Astrocyte (in vitro differentiated cells and primary cell): ENCODE measurements at regions not wholly inside any gene's neighbourhood (a gene's known extent, or its start where the extent isn't known, plus 50 kb on each side); places are given as distances from the start of the nearest gene placed in this dataset.

Experiments
- DNase-seq: peaks from one replicate; pipeline ENCODE4 v3.0.0-alpha.2; 2010; ENCODE audit warnings: low read depth
- FAIRE-seq: peaks from 2 replicates; lab custom pipeline; 2011; peaks lifted over from hg19 to GRCh38; lab: Jason Lieb, UNC
- H2AFZ ChIP-seq: 2 replicates; pipeline ENCODE4 v1.6.0; 2012; ENCODE audit warnings: low read depth, low read length, inconsistent platforms
- H3K27ac ChIP-seq: 2 replicates; pipeline ENCODE4 v1.5.1; 2011; ENCODE audit warnings: low read depth, low read length, inconsistent platforms
- H3K27me3 ChIP-seq: 2 replicates; pipeline ENCODE4 v1.6.0; 2011; ENCODE audit warnings: low read length, inconsistent platforms; ENCODE audit not compliant: insufficient read depth
- H3K36me3 ChIP-seq: 2 replicates; pipeline ENCODE4 v1.5.1; 2011; ENCODE audit warnings: low read length, inconsistent platforms; ENCODE audit not compliant: insufficient read depth
- H3K4me1 ChIP-seq: 2 replicates; pipeline ENCODE4 v1.5.1; 2011; ENCODE audit warnings: low read length, inconsistent platforms; ENCODE audit not compliant: insufficient read depth
- H3K4me2 ChIP-seq: 2 replicates; pipeline ENCODE4 v1.6.0; 2012; ENCODE audit warnings: low read length, inconsistent platforms
- H3K4me3 ChIP-seq: 2 replicates; pipeline ENCODE4 v1.5.1; 2011; ENCODE audit warnings: low read depth, mild to moderate bottlenecking, low read length, inconsistent platforms; ENCODE audit not compliant: insufficient read depth
- H3K79me2 ChIP-seq: 2 replicates; pipeline ENCODE4 v1.6.0; 2012; ENCODE audit warnings: mild to moderate bottlenecking, low read length, inconsistent platforms; ENCODE audit not compliant: insufficient read depth
- H3K9ac ChIP-seq: 2 replicates; pipeline ENCODE4 v1.6.0; 2012; ENCODE audit warnings: mild to moderate bottlenecking, low read length, inconsistent platforms
- H3K9me3 ChIP-seq: 2 replicates; pipeline ENCODE4 v1.5.1; 2012; ENCODE audit warnings: low read depth, mild to moderate bottlenecking, low read length, inconsistent platforms; ENCODE audit not compliant: insufficient read depth
- H4K20me1 ChIP-seq: 2 replicates; pipeline ENCODE4 v1.6.0; 2012; ENCODE audit warnings: low read length, inconsistent platforms; ENCODE audit not compliant: insufficient read depth
- H3K27ac Mint-ChIP-seq: one replicate; pipeline ENCODE4 v1.8.0; 2021; ENCODE audit warnings: mild to moderate bottlenecking, mixed read lengths; ENCODE audit not compliant: unreplicated experiment
- H3K27me3 Mint-ChIP-seq: one replicate; pipeline ENCODE4 v1.8.0; 2021; ENCODE audit warnings: low read depth, mixed read lengths; ENCODE audit not compliant: unreplicated experiment
- H3K36me3 Mint-ChIP-seq: one replicate; pipeline ENCODE4 v1.8.0; 2021; ENCODE audit warnings: low read depth, mixed read lengths; ENCODE audit not compliant: unreplicated experiment
- H3K4me1 Mint-ChIP-seq: one replicate; pipeline ENCODE4 v1.8.0; 2021; ENCODE audit warnings: low read depth, mixed read lengths; ENCODE audit not compliant: unreplicated experiment
- H3K4me3 Mint-ChIP-seq: one replicate; pipeline ENCODE4 v1.8.0; 2021; ENCODE audit warnings: mild to moderate bottlenecking, moderate library complexity, mixed read lengths; ENCODE audit not compliant: unreplicated experiment
- H3K9me3 Mint-ChIP-seq: one replicate; pipeline ENCODE4 v1.8.0; 2021; ENCODE audit warnings: mild to moderate bottlenecking, mixed read lengths; ENCODE audit not compliant: unreplicated experiment
- CTCF ChIP-seq: IDR thresholded peaks from 2 replicates; pipeline ENCODE4 v1.5.1; 2011; ENCODE audit warnings: low read depth, mild to moderate bottlenecking, inconsistent platforms, low read length, moderate library complexity; ENCODE audit not compliant: insufficient read depth
- EZH2 ChIP-seq: IDR thresholded peaks from 2 replicates; pipeline ENCODE4 v1.6.1; 2012; ENCODE audit warnings: mild to moderate bottlenecking, low read length, inconsistent platforms; ENCODE audit not compliant: insufficient read depth

GRCh38 chr6:92586236-92586977 is 833.0 kb downstream of the EPHA7 start:
- H3K9me3 Mint-ChIP-seq: peaks cover 6% of the 10 kb centered on the region
- Histone ChIP-seq H3K4me1 (no peaks in the 10 kb centered on the region), H3K27me3 (no peaks in the 10 kb centered on the region), H3K36me3 (no peaks in the 10 kb centered on the region), H3K27ac (no peak overlapping the region), H3K9ac (no peak overlapping the region), H2AFZ (no peak overlapping the region), H4K20me1 (no peaks in the 10 kb centered on the region), H3K4me3 (no peak overlapping the region), H3K9me3 (no peaks in the 10 kb centered on the region), H3K4me2 (no peak overlapping the region), H3K79me2 (no peaks in the 10 kb centered on the region)
- FAIRE-seq (no peak), DNase-seq (no peak)
- H3K4me1 Mint-ChIP-seq: peaks cover 16% of the 10 kb centered on the region
- H3K4me3 Mint-ChIP-seq: no peak overlapping the region
- H3K27me3 Mint-ChIP-seq: no peaks in the 10 kb centered on the region
- no peak overlapping the region for H3K27ac Mint-ChIP-seq
- TF ChIP-seq CTCF: no peak
- TF ChIP-seq EZH2: no peak
- no peaks in the 10 kb centered on the region for H3K36me3 Mint-ChIP-seq

- no peak overlapping the region for H2AFZ ChIP-seq
- no peaks in the 10 kb centered on the region for H3K36me3 Mint-ChIP-seq
- H3K4me2 ChIP-seq: no peak overlapping the region
- H3K9ac ChIP-seq: no peak overlapping the region
- no peaks in the 10 kb centered on the region for H3K9me3 ChIP-seq
- no peak overlapping the region for H3K27ac Mint-ChIP-seq
- no peaks in the 10 kb centered on the region for H3K27me3 ChIP-seq
- no peaks in the 10 kb centered on the region for H4K20me1 ChIP-seq
- H3K4me1 Mint-ChIP-seq: peaks cover 20% of the 10 kb centered on the region
- no peak overlapping the region for H3K27ac ChIP-seq
- no peaks in the 10 kb centered on the region for H3K36me3 ChIP-seq
- H3K4me3 Mint-ChIP-seq: no peak overlapping the region
- H3K9me3 Mint-ChIP-seq: peaks cover 21% of the 10 kb centered on the region
- TF ChIP-seq EZH2 (no peak), CTCF (no peak)
- H3K4me1 ChIP-seq: no peaks in the 10 kb centered on the region
- DNase-seq (no peak), FAIRE-seq (no peak)
- no peaks in the 10 kb centered on the region for H3K79me2 ChIP-seq
- no peaks in the 10 kb centered on the region for H3K27me3 Mint-ChIP-seq
- H3K4me3 ChIP-seq: no peak overlapping the region
Observed at GRCh38 chr6:92582211-92582610, 837.1 kb downstream of the EPHA7 start.

GRCh38 chr6:92577077-92577719 is 842.2 kb downstream of the EPHA7 start:
- TF ChIP-seq EZH2 (no peak), CTCF (no peak)
- H3K4me1 ChIP-seq: no peaks in the 10 kb centered on the region
- FAIRE-seq (no peak), DNase-seq (peak; percentile 80)
- no peaks in the 10 kb centered on the region for H3K9me3 ChIP-seq
- Mint-ChIP-seq H3K27ac (peak overlapping the region; percentile 88), H3K4me1 (peaks cover 29% of the 10 kb centered on the region), H3K27me3 (no peaks in the 10 kb centered on the region), H3K4me3 (no peak overlapping the region), H3K9me3 (peaks cover 21% of the 10 kb centered on the region), H3K36me3 (no peaks in the 10 kb centered on the region)
- no peaks in the 10 kb centered on the region for H3K79me2 ChIP-seq
- H3K4me3 ChIP-seq: no peak overlapping the region
- H3K36me3 ChIP-seq: no peaks in the 10 kb centered on the region
- no peaks in the 10 kb centered on the region for H3K27me3 ChIP-seq
- peak overlapping the region; percentile 39 for H2AFZ ChIP-seq
- H4K20me1 ChIP-seq: no peaks in the 10 kb centered on the region
- H3K9ac ChIP-seq: no peak overlapping the region
- H3K27ac ChIP-seq: no peak overlapping the region
- peak overlapping the region; percentile 57 for H3K4me2 ChIP-seq
